Stimulated activated CD8-positive, alpha-beta memory T cell treated with anti-CD3 and anti-CD28 coated beads, Interleukin-12 subunit alpha, Interleukin-12 subunit beta, amount 100 ng/mL, for 1 hour (primary cell): ENCODE measurements at regions not wholly inside any gene's neighbourhood (a gene's known extent, or its start where the extent isn't known, plus 50 kb on each side); places are given as distances from the start of the nearest gene placed in this dataset.

Experiments
- DNase-seq: peaks from one replicate; pipeline ENCODE4 v3.0.0-alpha.2; 2020; ENCODE audit warnings: low read depth

DNA sequence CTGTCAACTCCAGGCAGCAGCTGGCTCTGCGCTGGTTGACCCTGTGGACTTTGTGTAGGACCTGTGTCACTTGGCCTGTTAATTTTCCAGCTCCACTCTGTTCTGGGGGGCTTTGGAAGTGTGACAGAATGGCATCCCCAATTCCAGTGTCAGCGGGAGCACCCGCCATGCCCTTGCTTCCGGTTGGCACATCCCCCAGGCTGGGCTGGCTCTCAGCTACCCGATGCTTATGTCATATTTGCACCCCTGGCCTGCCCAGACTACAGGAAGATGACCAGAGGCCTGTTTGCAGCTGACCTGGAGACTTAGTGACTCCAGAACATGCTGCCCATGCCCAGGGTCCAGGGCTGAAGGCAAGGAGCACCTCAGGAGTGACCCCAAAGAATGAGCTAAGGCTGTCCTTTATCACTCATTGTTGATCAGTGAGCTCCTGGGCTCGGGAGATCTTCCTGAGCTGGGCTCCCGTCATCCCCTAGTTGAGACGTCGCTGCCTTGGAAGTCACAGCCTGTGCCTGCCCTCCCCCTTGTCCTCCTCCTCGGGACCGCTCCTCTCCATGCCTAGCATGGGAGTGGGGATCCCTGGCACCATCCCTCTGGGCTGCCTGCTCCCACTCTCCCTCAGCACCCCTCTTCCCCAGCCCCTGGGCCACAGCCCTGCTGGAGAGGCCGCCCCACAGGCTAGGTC, 163.4 kb upstream of the RTL1 start:
- no peak for DNase-seq

DNA sequence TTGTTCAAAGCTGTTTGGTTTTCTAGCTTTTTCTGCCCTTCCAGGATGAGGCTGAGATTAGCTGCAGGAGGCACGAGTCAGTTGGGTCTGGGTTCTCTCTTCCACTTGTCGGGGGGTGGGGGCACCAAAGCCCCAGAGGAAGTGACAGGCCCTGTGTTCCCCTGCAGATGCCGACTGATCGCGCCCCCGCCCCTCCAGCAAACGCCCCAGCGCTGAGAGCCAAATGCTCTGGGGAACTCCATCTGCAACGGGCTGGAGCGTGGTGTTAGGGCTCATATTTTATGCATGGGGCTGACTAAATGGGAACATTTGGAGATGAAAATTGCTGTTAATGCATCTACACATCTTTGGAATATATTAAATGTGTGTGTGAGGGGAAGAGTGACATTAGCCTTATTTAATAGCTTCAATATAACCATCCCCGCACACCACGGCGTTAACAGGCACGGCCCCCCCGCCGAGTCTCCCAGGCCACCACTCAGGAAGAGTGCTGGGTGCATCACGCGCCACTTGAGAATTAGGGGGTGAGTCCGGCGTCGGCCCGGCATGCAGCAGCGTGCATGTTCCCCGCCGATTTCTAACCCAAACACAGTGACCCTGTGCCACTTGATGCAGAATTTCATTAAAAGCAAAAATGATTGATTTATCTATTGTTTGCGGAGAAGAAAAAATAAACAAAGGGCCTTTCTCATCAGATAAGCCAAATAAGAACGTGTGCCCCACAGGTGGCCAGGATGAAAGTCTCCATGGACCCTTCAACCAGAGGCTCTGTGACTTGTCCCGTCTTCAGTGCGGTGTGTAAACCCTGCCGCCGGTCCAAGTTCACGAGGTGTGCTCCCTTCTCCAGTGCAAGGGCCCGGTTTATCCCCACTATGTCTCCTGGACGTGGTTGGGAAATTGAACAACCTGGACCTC, 165.0 kb upstream of the RTL1 start:
- no peak for DNase-seq

DNA sequence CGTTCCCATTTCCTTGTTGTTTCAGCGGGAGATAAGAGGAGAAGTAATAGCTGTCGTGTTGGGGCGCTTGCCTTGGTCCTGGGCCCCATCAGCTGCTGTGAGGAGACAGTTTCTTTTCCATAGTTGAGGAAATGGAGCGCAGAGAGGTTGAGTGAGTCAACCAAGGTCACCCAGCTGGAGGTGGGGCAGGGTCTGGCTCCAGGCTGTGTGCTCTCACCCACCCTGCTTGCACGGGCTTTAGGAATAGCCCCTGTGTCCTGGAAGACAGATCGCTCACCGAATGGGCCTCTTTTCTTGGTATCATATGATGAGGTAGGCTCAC, 165.7 kb upstream of the RTL1 start:
- no peak for DNase-seq

DNA sequence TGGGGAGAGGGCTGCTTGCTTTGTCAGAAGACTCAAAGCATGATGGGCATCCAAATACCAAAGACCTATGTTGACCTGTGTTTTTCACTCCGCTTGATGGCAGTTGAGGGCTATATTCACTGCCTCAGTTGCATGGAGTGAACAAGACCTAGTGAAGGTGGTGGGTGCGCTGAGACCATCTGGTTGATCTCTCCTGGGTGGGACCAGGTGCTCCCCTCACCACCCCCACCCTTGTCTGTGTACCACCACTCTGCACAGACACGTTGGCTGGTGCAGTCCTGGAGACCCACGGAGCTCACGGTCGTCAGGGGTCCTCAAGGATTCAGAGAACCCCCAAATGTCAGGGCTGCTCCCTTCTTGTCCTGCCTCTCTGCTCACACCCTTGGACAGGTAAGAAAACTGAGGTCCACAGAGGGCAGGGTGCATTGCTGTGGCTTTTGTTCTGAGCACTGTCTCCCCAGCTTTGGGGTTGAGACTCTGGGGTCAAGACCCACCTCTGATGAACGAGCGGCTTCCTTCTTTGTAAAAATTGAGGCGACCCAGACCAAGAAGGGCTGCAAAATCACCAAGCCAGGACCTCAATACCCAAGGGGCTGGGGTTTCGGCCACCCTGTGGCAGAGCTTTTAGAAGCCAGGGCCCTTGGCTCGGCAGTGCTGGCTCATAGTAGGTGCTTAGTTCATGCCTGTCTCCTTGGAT, 166.3 kb upstream of the RTL1 start:
- no peak for DNase-seq

DNA sequence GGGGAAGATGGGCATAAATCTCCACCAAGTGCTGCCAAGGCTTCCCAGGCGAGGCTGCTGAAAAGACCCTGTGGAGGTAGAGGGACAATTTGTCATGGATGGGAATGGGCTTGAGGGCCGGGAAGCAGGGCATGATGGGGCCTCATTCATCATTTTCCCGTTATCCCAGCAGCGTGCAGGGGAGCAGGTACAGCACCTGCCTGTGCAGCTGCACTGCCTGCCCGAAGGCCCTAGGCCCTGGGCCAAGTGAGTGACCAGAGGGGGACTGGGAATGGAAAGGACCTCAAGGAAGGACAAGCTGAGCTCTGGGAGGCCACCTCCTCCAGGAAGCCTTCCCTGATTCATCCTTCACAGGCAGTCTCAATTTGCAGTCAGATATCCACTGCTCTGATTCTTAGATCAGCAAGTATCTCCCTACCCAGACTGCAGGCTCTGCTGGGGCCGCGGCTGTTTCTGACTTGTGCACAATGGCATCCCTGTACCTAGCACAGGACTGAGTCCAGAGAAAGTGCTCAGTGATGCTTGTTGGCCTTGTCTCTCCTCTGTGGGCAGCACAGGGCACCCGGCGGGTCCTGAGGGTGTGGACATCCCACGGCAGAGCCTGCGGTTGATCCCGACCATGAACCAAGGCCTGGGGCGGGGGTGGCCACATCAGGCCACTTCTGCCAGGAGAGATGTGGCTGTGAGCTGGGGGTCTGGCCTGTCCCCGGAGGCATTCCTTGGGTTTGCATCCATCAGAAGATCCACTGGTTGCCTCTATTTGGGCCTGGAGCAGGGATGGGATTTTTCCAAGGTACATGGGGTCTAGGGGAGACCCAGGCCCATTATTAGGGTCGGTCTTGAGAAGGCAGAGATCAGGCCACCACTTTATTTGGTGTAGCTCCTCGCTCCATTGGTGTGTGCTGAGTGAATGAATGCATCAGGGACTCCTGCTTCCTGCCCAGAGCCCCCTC, 167.3 kb upstream of the RTL1 start:
- no peak for DNase-seq

DNA sequence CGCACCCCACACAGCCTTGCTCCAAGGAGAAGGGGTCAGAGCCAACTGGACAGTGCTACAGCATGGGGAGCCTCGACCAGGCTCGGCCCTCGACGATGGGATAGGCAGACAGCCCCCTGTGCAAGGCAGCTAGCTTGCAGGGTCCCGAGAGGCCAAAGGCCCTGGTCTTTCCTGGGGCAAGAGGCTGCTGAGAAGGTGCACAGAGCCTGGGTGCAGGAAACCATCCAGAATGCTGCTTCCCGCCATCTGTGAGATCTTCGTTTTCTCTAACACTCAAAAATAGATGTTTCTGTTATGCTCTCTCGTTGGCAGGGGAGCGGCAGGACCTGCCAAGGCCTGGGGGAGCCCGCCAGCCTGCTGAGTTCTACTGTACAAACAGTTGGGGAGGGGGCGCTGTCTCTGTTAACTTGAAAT, 168.0 kb upstream of the RTL1 start:
- DNase-seq: no peak

DNA sequence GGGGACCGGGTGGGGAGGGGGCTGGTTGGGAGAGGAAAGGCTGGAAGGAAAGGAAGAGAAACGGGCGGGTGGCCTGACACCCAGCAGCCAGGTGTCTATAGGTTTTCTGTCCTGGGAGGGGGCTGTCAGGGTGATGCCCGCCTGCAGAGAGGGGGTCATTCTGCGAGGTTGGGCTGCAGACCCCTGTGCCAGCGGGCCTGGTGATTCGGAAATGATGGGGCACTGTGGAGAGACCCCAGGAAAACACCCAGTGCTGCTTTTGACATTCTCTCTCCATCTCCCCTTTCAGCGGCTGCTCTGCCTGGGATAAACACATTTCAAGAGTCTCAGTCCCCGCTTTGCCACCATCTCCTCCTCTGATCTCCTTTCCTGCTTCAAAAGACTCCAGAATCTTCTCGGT, 168.5 kb upstream of the RTL1 start:
- no peak for DNase-seq

DNA sequence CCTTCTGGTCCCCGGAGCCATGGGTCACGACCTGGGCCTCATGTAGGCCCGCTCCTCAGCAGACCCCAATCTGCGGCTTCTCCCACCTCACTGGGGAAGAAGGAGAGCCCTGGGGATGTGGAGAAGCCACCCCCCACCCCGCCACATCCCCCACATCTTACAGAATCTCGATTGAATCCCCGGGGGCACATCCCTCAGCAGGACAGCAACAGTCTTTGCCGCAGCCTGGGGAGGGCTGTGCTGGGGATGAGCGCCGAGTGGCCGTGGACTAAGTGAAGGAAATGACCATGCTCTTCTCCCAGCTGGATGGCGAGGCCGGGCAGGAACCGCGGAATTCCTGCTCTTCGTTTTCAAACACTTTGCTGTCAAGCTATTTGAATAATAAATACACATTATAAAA, 169.0 kb upstream of the RTL1 start:
- no peak for DNase-seq

DNA sequence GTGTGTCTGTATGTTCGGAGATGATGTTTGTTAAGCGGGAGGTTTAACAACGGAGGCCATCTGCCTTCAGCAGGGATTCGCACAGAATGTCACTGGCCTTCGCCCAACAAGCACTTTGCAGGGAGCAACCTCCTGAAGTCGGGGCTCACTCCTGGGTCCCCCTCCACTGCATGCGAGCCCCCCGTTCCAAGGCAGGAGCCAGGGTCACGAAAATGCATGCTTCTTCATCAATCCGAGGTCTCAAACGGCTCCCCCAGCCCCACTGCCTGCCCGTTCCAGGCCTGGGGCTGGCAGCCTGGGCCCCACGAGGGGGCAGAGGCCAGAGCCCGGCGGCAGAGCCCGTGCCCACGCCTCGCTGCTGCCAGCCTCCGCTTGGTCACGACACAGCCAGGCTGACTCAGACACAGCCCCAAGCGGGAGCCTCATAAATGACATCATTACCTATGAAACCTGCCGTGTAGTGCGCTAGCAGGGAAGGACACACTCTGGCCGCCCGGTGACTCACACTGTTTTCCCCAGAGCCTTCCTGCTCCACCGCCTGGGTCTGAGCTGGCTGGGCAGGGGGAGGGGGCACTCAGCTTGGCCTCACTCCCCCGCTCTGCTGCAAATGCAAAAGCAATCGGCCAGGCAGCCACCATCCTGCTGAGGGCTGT, 169.5 kb upstream of the RTL1 start:
- no peak for DNase-seq

DNA sequence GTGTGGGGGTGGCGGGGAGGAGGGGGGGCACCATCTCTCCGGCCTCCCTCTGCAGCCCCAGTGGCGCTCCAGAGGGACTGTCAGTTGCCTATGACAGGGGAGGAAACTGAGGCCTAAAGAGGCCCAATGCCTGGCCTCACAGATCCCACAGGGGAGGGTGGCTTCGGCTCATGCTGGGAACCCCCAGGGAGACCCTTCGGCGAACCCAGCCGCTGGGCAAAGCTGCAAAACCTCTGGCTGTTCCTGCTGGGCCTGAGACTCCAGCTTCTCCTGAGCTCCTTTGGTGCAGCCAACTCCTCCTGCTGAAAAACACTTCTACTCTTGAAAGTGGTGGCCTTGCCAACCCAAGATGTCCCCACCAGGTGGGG, 170.1 kb upstream of the RTL1 start:
- no peak for DNase-seq

DNA sequence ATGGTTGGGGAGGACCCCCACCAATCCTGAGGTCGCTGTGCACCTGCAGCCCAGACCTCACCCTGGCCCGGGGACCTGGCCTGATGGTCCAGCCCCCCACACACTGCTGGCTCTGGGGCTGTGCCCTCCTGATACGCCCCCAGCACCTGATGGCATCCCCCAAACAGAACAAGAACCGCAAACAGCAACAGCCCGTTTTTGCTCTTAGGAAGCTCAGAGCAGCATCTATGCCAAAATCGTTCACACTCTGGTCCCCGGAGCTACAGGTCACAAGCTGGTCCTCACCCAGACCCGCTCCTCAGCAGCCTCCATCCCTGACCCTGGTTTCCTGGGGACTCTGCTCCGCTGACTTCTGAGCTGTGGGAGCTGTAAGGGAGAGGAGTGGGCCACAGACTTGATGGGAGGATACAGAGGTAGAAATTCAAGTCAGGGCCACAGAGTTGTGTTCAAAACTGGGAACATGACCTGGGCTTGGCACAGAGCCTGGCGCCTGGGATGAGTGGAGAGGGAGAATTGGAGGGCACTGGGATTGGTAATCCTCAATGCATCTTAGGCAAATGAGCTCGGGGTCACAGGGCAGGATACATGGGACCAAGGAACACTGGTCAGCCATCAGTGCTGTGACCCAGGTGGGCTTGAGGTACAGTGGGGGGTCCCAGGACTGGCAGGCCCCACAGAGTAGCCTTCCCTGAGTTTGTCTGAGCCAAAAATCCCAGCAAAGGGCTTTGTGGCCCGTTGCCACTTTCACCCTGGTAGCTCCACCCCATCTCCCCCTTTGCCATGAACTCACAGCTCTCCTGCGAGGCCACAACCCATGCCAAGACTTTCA, 170.9 kb upstream of the RTL1 start:
- DNase-seq: no peak

DNA sequence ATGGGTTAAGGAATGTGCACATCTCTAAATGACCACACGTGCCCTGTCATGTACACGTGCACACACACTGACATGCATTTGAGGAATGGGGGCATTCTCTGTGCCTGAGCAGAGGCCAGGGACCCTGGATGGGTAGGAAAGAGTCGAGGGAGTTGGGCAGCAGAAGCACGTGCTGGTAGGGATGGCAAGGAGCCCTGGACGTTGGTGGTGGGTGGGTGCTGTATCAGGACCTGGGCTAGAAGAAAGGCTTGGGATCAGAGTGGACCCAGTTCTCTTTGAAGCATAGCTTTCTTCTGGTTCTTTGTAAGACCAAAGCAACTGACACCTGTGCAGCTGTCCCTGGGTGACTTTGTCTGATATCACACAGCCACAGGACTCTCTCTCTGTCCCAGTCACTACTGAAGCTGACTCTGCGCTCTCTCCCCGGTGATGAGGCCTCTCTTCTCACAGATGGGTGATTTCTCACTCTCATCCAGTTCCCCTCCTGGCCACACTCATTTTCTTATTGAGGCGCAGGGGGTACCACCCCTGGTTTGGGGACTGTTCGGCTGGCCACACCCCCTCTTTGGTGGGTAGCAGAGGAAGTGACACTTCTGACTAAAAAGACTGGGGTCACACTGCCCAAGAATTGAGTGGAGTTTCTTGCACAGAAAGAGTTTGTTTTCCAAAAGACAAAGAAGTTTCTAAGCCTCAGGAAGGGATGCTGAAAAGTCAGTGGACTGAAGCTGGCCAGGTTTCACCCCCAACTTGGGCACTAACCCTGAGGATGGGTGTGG, 171.7 kb upstream of the RTL1 start:
- DNase-seq: no peak

DNA sequence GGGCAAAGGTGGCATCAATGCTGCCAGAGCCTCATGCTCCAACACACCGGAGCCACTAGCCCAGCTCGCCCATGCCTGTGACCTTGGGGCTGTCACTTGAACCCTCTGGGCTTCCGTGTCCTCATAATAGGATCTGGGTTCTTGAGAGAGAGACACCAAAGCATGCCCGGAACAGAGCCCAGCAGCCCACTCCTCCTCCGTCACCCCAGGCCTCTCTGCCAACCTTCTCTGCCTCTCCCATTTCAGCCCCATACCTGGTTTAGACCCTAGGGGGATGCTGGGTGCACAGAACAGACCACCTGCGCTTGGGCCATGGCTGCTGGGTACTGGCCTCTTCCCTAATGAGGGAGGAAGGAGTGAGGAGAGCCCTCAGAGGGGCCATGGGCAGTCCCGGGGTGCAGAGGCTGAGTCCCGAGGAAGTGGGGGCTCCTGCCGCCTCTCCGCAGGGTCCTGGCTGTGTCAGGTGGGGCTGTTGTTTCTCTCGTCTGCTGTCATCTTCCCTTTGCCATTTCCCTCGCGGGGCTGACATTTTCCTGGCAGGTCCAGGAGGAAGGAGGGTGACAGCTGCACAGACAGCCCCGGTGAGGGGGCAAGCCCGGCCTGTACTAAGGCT, 172.4 kb upstream of the RTL1 start:
- DNase-seq: no peak

DNA sequence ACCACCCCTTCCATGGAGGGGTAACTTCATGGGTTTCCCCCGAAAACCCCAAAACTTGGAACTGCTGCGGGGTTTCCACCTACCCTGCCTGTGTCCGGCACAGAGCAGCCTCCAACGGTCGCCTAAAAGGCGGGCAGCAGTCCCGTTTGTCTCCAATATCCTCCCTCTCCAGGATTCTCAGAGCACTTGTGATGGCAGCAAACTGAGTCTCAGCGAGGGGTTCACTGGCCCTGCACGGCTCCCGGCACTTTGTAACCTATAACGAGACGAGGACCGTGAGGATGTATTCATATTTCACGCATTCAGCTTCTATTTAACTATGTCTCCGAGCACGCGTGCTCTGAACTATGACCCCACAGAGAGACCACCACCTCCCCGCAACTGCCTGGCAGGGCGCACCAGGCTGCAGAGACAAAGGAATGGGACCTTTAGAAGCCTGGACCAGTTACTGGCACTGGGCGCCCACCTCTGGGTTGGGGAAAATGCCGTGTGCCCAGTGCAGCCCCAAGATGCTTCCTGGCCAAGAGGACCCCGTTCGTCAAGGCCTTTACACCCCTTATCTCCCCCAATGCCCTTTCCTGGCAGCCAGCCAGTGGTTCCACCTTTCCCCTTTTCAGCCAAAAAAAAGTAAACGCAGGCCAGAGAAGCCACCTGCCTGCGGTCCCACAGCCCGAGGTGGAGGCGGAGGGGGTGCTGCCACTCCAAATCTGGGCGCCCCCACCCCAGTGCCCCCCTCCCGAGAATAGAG, 173.1 kb upstream of the RTL1 start:
- DNase-seq: no peak

DNA sequence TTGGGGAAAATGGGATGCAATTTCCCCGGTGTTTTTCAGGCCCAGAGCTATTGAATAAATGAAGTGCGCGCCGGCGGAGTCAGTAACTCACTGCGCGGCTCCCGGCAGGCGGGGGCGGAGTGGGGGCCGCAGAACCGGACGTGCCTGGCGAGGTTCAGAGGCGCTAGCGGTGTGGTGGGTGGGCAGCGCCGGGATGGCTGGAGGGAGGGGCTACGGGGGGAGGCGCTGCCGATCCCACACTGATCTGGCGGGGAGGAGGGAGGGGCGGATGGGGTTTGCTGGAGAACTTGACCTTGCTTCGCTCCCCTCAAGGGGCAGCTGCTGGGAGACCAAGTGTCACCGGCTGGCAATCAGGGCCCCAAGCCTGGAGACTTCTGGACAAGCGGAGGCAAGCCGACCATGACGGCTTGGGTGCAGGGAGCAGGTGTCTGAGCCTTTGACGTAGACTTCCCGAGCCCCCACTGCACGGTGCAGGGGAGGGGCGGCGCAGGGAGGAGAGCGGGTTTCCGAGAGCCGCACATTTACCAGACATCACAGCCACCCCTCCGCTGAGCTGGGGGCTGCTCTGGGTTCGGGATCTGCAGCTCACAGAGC, 174.1 kb upstream of the RTL1 start:
- no peak for DNase-seq

DNA sequence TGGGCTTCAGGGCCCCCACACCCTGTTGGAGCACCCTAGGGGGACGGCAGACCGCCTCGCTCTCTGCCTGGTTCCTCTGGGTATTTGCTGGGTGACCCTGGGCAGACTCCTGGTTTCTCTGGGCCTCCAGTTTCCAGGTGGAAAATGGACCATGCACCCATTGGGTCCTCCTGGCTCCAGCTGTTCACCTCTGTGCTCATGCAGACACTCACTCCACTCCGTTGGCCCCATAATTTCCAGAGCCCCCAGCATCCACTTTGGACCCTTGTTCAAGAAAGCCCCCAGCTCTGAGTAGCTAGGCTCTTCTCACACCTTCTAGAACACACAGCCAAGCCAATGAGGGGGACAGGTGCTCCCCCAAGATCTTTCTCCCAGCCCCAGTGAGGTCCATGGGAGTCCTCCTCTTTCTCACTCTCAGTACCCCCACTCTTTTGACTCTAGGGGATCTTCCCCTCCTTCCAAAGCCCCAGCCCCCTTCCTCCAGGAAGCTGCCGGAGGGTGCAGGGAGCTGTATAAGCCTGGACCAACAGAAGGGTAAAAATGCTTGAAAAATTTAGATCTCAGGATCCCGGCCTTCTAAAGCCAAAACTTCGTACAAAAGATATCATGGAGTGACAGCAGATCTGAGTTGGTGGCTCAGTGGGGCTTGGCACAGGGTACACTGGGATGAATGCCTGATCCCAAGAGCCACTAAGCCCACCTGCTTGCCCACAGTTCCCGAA, 174.8 kb upstream of the RTL1 start:
- no peak for DNase-seq

DNA sequence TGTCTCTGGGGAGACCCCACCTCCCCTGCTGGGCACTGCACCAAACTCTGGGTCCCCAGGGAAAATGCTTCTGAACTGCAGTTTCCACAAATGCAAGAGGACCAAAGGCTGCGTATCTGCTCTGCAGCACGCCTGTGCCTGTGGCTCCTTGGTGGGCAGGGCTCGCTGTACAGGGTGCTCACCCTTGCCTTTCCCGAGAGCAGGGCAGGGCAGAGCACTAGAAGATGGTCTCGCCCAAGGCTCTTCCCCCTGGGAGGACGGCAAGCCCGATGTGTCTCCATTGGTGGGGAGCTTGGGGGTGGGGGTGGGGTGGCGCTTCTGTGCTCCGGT, 175.3 kb upstream of the RTL1 start:
- DNase-seq: no peak
